B cell (primary cell): ENCODE measurements at regions not wholly inside any gene's neighbourhood (a gene's known extent, or its start where the extent isn't known, plus 50 kb on each side); places are given as distances from the start of the nearest gene placed in this dataset.

Source experiments
- ATAC-seq: fragments of 200-7000 bp; cut with Tn5 transposase; one replicate; pipeline ENCODE4 v1.10.0; 2021; ENCODE audit warnings: low read depth, mild to moderate bottlenecking, moderate number of reproducible peaks, moderate library complexity
- CTCF ChIA-PET: fragments of 350-600 bp; sonication (Branson Sonifier 250); formaldehyde crosslinking; loops from one replicate; lab custom pipeline; 2021; ENCODE audit warnings: antibody characterized with exemption, inconsistent platforms; lab: Charles Lee
- POLR2A ChIA-PET: fragments of 350-600 bp; sonication (Branson Sonifier 250); formaldehyde crosslinking; loops from one replicate; lab custom pipeline; 2021; ENCODE audit warnings: antibody characterized with exemption; lab: Charles Lee
- DNase-seq: peaks from one replicate; pipeline ENCODE4 v3.0.0; 2013
- H2AFZ ChIP-seq: 2 replicates; pipeline ENCODE4 v1.6.1; 2012; ENCODE audit warnings: mild to moderate bottlenecking, low read depth, low read length; ENCODE audit not compliant: insufficient read depth, poor library complexity, severe bottlenecking
- H3K27ac ChIP-seq, 2 donors: 1 replicate in 1 of 2; 2 replicates in 1 of 2; pipeline ENCODE4 v1.5.1; 2012 to 2013; ENCODE audit warnings: low read length in 2 of 2, mild to moderate bottlenecking in 2 of 2, moderate library complexity in 1 of 2
- H3K27me3 ChIP-seq, 4 experiments: fragments of 200-600 bp in 1 of 4; sonication (generic) in 1 of 4; replicated peaks in 1 of 4; 1 replicate in 2 of 4; 2 replicates in 2 of 4; pipeline versions ENCODE4 v1.6.1 to v1.7.0; 2013 to 2016; ENCODE audit warnings: low read length in 3 of 4, mild to moderate bottlenecking in 2 of 4, mixed read lengths in 1 of 4, moderate library complexity in 1 of 4; ENCODE audit not compliant: insufficient read depth in 4 of 4, control insufficient read depth in 3 of 4; ENCODE audit errors: control extremely low read depth in 1 of 4
- H3K36me3 ChIP-seq, 2 experiments: replicated peaks in 1 of 2; 1 replicate in 1 of 2; 2 replicates in 1 of 2; pipeline versions ENCODE4 v1.6.1 to v1.7.1; 2013; ENCODE audit warnings: low read length in 1 of 2; ENCODE audit not compliant: insufficient read depth in 2 of 2, control insufficient read depth in 1 of 2; ENCODE audit errors: control extremely low read depth in 1 of 2, extremely low read depth in 1 of 2
- H3K4me1 ChIP-seq, 2 donors: fragments of 200-600 bp in 1 of 2; sonication (generic) in 1 of 2; 1 replicate in 1 of 2; 2 replicates in 1 of 2; pipeline versions ENCODE4 v1.5.1 to v1.6.1; 2013 to 2017; ENCODE audit warnings: low read length in 2 of 2; ENCODE audit not compliant: control insufficient read depth in 2 of 2, insufficient read depth in 2 of 2
- H3K4me2 ChIP-seq: replicated peaks from 2 replicates; pipeline ENCODE3; 2012; ENCODE audit warnings: mild to moderate bottlenecking, low read depth, low read length; ENCODE audit not compliant: poor library complexity, severe bottlenecking
- H3K4me3 ChIP-seq, 5 experiments: fragments of 200-600 bp in 1 of 5; sonication (generic) in 1 of 5; 1 replicate in 3 of 5; 2 replicates in 2 of 5; pipeline versions ENCODE4 v1.5.1 to v1.7.0; 2011 to 2016; ENCODE audit warnings: low read length in 4 of 5, mild to moderate bottlenecking in 4 of 5, low read depth in 2 of 5, control low read depth in 1 of 5, moderate library complexity in 1 of 5; ENCODE audit not compliant: insufficient read depth in 1 of 5; ENCODE audit errors: control extremely low read depth in 1 of 5, extremely low read depth in 1 of 5
- H3K79me2 ChIP-seq: fragments of 200-600 bp; sonication (generic); one replicate; pipeline ENCODE4 v1.6.0; 2016; ENCODE audit warnings: low read length; ENCODE audit not compliant: control insufficient read depth, insufficient read depth
- H3K9ac ChIP-seq: fragments of 200-600 bp; sonication (generic); 2 replicates; pipeline ENCODE4 v1.6.1; 2017; ENCODE audit warnings: mild to moderate bottlenecking, low read length, moderate library complexity
- H3K9me3 ChIP-seq, 3 donors: one replicate each; pipeline versions ENCODE4 v1.6.1 to v1.7.1; 2013; ENCODE audit warnings: low read length in 2 of 3; ENCODE audit not compliant: control insufficient read depth in 2 of 3, insufficient read depth in 1 of 3; ENCODE audit errors: control extremely low read depth in 1 of 3
- H4K20me1 ChIP-seq: 2 replicates; pipeline ENCODE4 v1.6.0; 2012; ENCODE audit warnings: mild to moderate bottlenecking, low read length; ENCODE audit not compliant: insufficient read depth, control insufficient read depth, poor library complexity, severe bottlenecking
- H3K27ac Mint-ChIP-seq: one replicate; pipeline ENCODE4 v1.8.0; 2021; ENCODE audit warnings: mixed read lengths
- H3K27me3 Mint-ChIP-seq: one replicate; pipeline ENCODE4 v1.8.0; 2021; ENCODE audit warnings: mixed read lengths
- H3K4me1 Mint-ChIP-seq: one replicate; pipeline ENCODE4 v1.8.0; 2021; ENCODE audit warnings: mixed read lengths
- H3K4me3 Mint-ChIP-seq: one replicate; pipeline ENCODE4 v1.8.0; 2021; ENCODE audit warnings: mixed read lengths
- H3K9me3 Mint-ChIP-seq: one replicate; pipeline ENCODE4 v1.8.0; 2022; ENCODE audit warnings: mixed read lengths; ENCODE audit not compliant: insufficient read depth
- EZH2 ChIP-seq: IDR thresholded peaks from 2 replicates; pipeline ENCODE4 v1.6.1; 2012; ENCODE audit warnings: borderline replicate concordance, low read depth, mild to moderate bottlenecking, moderate library complexity, low read length; ENCODE audit not compliant: insufficient read depth, poor library complexity, severe bottlenecking
- WGBS: methylation state at CpG from one replicate; pipeline ENCODE4 v1.1.5; 2013; ENCODE audit warnings: missing lambda C conversion rate; ENCODE audit not compliant: insufficient coverage; 5-methylcytosine and 5-hydroxymethylcytosine counted together
- intact Hi-C: fragments of 100-400 bp; cut with micrococcal nuclease; formaldehyde crosslinking; loops from one replicate; pipeline ENCODE4 v1.10.0; 2022
- TF ChIP-seq, protein P1 (sequence below): fragments of 200-600 bp; IDR thresholded peaks from one replicate; pipeline ENCODE4 v1.8.0; 2022; ENCODE audit warnings: antibody characterized with exemption, mild to moderate bottlenecking

DNA sequence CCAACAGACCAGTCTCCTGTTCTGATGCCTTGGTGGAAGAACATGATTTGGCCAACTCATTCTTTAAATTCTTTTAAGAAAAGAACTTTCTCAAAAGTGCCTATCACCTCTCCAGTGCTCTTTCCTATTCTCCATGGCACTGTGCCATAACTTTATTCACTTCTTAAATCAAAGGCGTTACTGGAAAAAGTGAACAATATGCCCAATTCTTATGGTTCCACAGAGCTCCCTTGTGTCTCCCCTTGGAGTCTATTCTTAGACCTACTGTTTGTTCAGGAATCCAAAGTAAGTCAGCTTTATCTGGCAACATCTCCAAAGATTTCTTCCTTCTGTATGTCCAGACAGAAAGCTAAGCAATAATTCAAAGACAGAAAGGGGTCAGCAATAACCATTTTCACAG, 111.9 kb upstream of the MAGI3 start:
- no peaks in the 10 kb centered on the region for H3K9me3 ChIP-seq
- WGBS: 100% methylated on average over 1 of the region's 1 CpG
- H3K36me3 ChIP-seq: no peaks in the 10 kb centered on the region
- H4K20me1 ChIP-seq: no peaks in the 10 kb centered on the region
- no peak overlapping the region for H2AFZ ChIP-seq
- ChIA-PET CTCF (interaction anchor here (0.6 to 1.3 kb wide), 2 partner anchors 10 to 200 kb away, joined by 3 to 4 read pairs; no protein-coding TSS in a partner anchor), POLR2A (no interaction called here)
- TF ChIP-seq, protein P1, sequence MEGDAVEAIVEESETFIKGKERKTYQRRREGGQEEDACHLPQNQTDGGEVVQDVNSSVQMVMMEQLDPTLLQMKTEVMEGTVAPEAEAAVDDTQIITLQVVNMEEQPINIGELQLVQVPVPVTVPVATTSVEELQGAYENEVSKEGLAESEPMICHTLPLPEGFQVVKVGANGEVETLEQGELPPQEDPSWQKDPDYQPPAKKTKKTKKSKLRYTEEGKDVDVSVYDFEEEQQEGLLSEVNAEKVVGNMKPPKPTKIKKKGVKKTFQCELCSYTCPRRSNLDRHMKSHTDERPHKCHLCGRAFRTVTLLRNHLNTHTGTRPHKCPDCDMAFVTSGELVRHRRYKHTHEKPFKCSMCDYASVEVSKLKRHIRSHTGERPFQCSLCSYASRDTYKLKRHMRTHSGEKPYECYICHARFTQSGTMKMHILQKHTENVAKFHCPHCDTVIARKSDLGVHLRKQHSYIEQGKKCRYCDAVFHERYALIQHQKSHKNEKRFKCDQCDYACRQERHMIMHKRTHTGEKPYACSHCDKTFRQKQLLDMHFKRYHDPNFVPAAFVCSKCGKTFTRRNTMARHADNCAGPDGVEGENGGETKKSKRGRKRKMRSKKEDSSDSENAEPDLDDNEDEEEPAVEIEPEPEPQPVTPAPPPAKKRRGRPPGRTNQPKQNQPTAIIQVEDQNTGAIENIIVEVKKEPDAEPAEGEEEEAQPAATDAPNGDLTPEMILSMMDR: no peak
- TF ChIP-seq EZH2: no peak
- Mint-ChIP-seq H3K27me3 (peaks cover 33% of the 10 kb centered on the region), H3K4me3 (no peak overlapping the region), H3K9me3 (no peaks in the 10 kb centered on the region), H3K27ac (no peak overlapping the region), H3K4me1 (no peaks in the 10 kb centered on the region)
- no peaks in the 10 kb centered on the region for H3K79me2 ChIP-seq
- H3K9ac ChIP-seq: no peak overlapping the region
- no peak overlapping the region for H3K4me3 ChIP-seq
- no peak for DNase-seq
- H3K27me3 ChIP-seq: no peaks in the 10 kb centered on the region
- no peak for ATAC-seq
- H3K4me1 ChIP-seq: no peaks in the 10 kb centered on the region
- intact Hi-C loops: no loop called here
- no peak overlapping the region for H3K27ac ChIP-seq
- no peak overlapping the region for H3K4me2 ChIP-seq

DNA sequence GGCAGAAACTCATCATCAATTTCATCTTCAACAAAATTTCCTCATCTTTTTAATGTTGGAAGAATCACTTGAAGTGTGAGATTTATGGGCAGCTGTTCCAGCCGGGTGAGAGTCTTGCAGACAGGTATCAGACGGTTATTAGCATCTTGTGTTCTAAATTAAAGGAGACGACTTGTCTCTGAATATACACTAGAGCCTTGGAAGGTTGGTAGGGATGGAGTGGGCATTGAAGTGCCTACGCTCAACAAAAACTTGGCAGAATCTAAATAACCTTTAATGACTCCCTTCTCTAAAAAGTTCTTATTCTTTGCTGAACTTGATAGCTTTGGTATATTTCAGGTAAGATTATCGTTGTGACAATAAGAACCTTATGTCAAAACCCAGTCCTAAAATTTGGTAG, 111.5 kb upstream of the MAGI3 start:
- H3K4me1 ChIP-seq: no peaks in the 10 kb centered on the region
- no peaks in the 10 kb centered on the region for H3K36me3 ChIP-seq
- H3K9me3 Mint-ChIP-seq: no peaks in the 10 kb centered on the region
- TF ChIP-seq, protein P1: no peak
- TF ChIP-seq EZH2: no peak
- H3K27me3 Mint-ChIP-seq: peaks cover 33% of the 10 kb centered on the region
- POLR2A ChIA-PET: no interaction called here
- CTCF ChIA-PET: interaction anchor here (0.6 kb wide), 1 partner anchor 200 kb away, joined by 4 read pairs; no protein-coding TSS in a partner anchor
- no peaks in the 10 kb centered on the region for H3K4me1 Mint-ChIP-seq
- 100% methylated on average over 2 of the region's 5 CpGs for WGBS
- H3K9ac ChIP-seq: no peak overlapping the region
- H3K9me3 ChIP-seq: no peaks in the 10 kb centered on the region
- no peak overlapping the region for H3K4me3 Mint-ChIP-seq
- H2AFZ ChIP-seq: no peak overlapping the region
- H3K27me3 ChIP-seq: no peaks in the 10 kb centered on the region
- no peak for ATAC-seq
- no peak overlapping the region for H3K4me3 ChIP-seq
- no peak for DNase-seq
- H3K4me2 ChIP-seq: no peak overlapping the region
- intact Hi-C loops: no loop called here
- no peaks in the 10 kb centered on the region for H3K79me2 ChIP-seq
- H3K27ac ChIP-seq: no peak overlapping the region
- no peaks in the 10 kb centered on the region for H4K20me1 ChIP-seq
- no peak overlapping the region for H3K27ac Mint-ChIP-seq
